A172 (cell line): ENCODE measurements at regions not wholly inside any gene's neighbourhood (a gene's known extent, or its start where the extent isn't known, plus 50 kb on each side); places are given as distances from the start of the nearest gene placed in this dataset.
A peak's percentile ranks its signal among the peaks of the same experiment; 100 is the strongest.
"Not testable (repeated sequence)": the region's sequence is repeated elsewhere in the genome, so short reads cannot be mapped to it uniquely, and the experiment has no call there.

Experiments
- DNase-seq: peaks from one replicate; pipeline ENCODE4 v3.0.0-alpha.2; 2015; ENCODE audit warnings: low spot score

DNA sequence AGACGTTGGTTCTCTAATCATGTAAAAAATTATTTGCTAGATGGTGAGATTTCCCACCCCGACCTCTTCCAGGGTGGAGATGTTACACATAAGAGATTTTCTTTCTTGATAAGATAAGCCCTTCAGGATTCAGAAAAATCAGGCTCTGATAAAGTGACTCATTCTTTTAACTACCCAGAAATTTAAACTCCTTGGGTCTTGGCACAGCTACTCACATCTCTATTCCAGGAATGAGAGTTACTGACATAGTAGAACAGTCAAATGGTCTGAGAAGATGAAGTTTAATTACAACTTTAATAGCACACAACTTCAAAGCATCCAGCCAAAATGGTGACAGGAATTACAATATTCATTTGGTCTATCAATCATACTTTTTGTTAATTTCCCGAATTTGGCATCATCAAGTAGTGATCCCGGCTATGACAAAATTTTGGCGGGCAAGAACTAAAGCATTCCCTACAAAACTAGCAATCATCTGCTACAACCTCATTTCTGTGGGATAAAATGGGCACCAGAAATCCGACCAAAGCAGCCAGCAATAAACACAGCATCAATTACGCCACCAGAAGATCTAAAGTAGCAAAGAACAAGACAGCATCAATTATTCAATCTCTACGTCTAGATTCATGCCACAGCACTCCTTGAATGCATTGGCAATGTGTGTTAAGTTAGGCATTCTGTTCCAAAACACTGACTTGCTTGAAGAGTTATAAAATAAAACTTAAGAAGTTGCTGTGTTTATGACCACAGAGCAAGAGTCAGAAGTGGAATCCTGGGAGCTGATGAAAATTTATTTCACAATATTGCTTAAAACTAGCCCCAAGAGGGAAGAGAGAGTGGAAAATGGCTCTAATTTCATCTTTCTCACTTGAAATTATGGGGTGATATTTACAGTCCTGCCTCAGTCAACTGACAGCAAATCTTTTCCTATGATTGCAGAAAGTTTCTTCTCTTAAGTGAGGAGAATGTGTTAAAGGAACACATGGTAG, 565.7 kb upstream of the ANKRD30A start:
- peak; percentile 65 for DNase-seq

GRCh38 chr10:36556468-36556867, 568.9 kb upstream of the ANKRD30A start:
- no peak for DNase-seq

GRCh38 chr10:36555036-36555435, 570.4 kb upstream of the ANKRD30A start:
- DNase-seq = no peak

DNA sequence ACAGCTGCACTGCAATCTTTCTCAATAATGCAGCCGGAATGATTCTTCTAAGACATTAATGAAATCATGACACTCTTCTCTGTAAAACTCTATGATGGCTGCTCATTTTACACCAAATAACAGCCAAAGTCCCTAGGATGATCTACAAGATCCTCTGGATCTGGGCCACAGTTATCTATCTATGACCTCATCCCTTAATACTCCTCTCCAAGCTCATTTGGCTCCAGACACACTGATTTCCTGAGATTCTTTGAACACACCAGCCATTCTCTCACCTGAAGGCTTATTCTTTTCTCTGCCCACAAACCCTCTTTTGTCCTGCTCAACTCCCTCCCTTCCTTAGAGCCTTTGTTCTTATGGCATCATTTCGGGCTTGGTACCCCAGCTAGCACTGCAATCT, 577.4 kb upstream of the ANKRD30A start:
- no peak for DNase-seq

- DNase-seq = no peak
Measured at GRCh38 chr10:36542493-36542892, 582.9 kb upstream of the ANKRD30A start.

DNA sequence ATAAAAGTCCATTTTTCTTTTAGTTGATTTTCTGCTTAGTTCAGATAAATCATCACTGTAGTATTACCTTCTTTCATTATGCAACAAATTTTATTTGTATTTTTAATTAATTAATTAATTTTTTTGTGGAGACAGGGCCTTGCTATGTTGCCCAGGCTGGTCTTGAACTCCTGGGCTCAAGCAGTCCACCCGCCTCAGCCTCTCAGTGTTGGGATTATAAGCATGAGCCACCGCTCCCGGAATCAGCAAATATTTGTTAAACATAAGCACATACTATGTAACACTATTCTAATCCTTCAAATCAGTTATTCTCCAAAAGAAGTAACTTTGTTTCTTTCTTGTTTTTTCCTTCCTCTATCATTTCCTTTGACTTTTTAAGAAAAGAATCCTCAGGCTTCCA, 584.8 kb upstream of the ANKRD30A start:
- no peak for DNase-seq

DNA sequence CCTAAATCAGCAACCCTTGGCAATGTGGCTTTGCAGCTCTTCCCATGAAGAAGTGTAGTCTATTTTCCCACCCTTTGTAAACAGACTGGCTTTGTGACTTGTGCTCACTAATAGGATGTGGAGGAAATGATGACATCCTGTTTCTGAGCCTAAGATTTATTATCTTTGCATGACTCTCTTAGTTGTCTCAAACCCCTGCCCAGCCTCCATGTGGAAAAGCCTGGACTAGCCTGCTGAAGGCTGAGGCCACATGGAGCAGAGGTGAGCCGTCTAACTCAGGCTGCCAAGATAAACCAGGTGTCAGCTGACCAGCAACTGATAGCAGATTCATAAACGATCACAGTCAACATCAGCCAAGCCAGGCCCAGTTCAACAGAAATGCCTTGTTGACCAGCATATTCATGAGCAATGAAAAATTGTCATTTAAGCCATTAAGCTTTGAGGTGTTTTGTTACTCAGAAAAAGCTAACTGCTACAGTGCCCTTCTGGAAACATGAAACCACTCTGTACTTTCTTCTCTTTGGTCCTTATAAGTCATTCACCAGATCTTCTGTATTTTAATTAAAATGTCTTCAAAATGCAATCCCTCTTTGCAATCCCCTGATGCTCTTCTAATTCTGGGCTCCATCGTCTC, 586.3 kb upstream of the ANKRD30A start:
- DNase-seq = peak; percentile 91

DNA sequence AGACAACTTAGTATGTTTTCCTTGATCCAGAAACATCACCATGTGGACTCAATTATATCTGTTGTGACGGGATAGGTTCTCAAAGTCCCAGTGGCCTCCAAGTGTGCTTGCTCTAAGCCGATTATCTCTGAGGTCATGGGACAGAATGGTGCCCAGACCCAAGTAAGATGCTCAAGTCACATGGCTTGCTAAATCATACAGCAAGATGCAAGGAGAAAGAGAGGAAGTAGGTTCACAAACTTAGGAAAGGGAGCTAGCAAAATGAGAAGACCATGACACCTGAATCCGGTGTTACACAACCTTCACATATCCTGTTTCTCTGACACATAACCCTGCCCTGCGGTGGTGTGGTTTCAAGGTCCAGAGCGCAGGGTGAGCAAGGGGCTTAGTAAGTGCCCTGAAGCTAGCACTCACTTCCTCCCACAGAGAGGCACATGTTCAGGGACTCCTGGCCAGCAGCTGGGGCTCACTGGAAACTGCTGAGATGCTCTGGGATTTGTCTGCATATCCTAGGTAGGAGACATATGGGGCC, 590.9 kb upstream of the ANKRD30A start:
- peak; percentile 97 for DNase-seq

- no peak for DNase-seq
Measured at GRCh38 chr10:36533861-36534260, 591.5 kb upstream of the ANKRD30A start.

- DNase-seq = no peak
Measured at GRCh38 chr10:36533316-36533715, 592.1 kb upstream of the ANKRD30A start.

- DNase-seq = peak; percentile 62
Measured at GRCh38 chr10:36531621-36532020, 593.8 kb upstream of the ANKRD30A start.

DNA sequence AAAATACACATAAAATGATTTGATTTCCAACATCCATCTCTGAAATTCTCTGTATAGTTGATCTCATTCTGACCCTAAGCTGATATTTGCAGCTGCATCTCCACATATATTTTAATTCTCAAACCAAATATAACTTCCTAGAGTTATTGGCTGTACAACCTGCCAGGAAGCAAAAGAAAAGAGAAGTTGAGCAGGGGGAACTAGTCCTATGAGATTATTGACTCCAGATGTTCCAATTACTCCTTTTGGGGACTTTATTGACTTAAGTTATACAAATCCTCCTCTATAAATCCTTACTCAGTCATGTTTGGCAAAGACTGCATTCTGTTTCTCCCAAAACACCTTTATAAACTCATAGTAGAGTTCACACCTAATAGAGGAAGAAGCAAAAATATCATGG, 599.4 kb upstream of the ANKRD30A start:
- DNase-seq = no peak

DNA sequence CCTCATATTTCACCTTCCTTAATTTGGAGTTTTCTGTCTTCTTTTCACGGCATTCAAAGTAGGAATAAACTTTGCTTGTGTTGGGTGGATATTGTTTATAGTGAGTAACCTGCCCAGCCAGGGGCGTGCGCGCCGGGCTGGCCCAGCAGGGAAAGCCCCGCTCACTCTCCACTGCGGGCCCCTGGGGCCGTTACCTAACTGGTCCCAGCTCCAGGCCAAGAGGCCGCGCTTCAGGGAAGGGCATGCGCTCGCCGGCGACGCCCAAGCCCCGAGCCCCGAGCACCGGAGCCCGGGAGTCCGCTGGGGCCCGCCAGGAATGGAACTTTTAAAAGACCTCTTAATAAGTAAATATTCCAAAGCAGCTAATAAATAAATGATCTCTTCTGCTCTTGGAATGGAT, 601.3 kb upstream of the ANKRD30A start:
- not testable (repeated sequence) for DNase-seq

DNA sequence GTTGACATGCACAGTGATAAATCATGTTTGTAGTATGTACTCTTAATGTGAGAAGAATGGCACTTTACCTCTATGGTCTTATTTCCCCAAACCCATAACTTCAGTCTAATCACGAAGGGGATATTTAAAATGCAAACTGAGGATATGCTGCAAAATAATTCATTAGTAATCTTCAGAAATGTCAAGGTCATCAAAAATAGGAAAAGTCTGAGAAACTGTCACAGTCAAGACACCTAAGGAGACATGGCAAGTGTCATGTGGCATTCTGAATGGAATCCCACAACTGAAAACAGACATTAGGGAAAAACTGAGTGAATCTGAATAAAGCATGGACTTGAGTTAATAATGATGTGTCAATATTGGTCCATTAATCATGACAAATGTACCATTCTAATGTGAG, 605.5 kb upstream of the ANKRD30A start:
- DNase-seq = no peak

DNA sequence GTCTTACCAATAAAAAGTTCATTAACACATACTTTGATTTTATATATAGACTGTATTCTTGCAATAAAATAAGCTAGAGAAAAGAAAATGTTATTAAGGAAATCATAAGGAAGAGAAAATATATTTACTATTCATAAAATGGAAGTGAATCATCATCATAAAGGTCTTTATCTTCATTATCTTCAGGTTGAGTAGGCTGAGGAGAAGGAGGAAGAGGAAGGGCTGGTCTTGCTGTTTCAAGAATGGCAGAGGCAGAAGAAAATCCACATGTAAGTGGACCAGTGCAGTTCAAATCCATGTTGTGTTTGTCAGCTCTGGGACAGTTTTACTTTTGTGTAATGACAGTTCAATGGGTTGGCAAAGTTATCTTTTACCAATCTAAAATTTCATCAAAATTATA, 609.1 kb upstream of the ANKRD30A start:
- no peak for DNase-seq

GRCh38 chr10:36515319-36515718, 610.1 kb upstream of the ANKRD30A start:
- DNase-seq = no peak

- no peak for DNase-seq
Measured at GRCh38 chr10:36507715-36508114, 617.7 kb upstream of the ANKRD30A start.

DNA sequence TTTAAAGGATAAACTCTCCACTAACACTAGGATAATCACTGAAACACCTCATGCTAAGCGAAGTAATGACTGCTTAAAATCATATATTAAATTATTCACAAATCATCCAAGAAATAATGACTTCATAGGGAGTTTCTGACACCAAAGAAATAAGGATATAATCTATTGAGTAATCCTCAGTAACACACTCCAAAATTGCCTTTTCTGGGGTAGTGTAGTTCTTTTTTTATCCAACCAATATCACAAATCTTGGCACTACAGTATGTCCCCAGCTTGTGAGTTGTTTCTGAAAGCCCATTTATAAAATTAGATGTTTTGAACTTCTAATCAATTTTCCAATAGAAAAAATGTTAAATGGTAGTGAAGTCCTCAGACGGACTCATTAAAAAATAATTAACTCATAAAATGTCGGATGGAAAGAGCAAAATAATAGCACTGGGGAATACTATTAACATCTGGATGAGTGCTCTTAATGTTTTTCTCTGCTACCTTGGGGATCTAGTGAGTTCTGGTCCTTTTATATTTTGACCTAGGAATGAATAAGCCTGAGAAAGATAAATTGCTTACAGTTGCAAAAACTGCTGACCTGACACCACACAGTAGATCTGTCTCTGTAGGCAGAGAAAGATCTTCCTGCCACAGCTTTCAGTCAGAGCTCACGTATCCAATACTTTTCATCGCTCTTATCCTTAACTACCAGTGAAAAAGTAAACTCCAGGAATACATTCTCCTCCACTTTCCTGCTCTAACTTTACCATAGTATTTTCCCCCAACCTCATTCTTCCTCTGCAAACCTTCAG, 618.5 kb upstream of the ANKRD30A start:
- DNase-seq = no peak

- no peak for DNase-seq
Measured at GRCh38 chr10:36506261-36506660, 619.1 kb upstream of the ANKRD30A start.

GRCh38 chr10:36504758-36505157, 620.6 kb upstream of the ANKRD30A start:
- no peak for DNase-seq

- no peak for DNase-seq
Measured at GRCh38 chr10:36500266-36500665, 625.1 kb upstream of the ANKRD30A start.

DNA sequence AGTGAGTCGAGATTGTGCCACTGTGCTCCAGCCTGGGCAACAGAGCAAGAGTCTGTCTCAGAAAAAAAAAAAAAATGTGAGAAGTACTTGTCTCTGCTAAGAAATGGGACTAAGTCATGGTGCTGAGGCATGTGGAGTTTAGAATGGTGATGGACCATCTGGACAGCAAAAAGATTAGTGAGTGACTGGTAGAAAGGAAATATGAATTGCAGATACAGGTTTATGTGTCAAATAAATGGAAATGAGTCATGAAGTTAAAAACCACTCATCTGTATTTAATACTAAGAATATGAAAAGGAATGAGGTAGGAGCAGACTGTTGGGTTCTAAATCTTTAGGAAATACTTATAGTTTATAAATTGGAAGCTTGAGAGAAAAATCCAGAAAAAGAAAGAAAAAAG, 625.7 kb upstream of the ANKRD30A start:
- peak; percentile 18 for DNase-seq
